ENCODE measurements at regions not wholly inside any gene's neighbourhood (a gene's known extent, or its start where the extent isn't known, plus 50 kb on each side); places are given as distances from the start of the nearest gene placed in this dataset.

- no peak for TF ChIP-seq POLR2AphosphoS5 (IDR thresholded peaks at IDR 0.05; ENCODE audit: low read depth, low read length)
- no peak for TF ChIP-seq SIN3A (IDR thresholded peaks at IDR 0.05; ENCODE audit: borderline replicate concordance, insufficient read depth, low read length)
Observed at GRCh38 chr7:46759711-46760480, 822.0 kb downstream of the TNS3 start.
